NCI-H226 (cell line): ENCODE measurements at regions not wholly inside any gene's neighbourhood (a gene's known extent, or its start where the extent isn't known, plus 50 kb on each side); places are given as distances from the start of the nearest gene placed in this dataset.
"Not testable (repeated sequence)": the region's sequence is repeated elsewhere in the genome, so short reads cannot be mapped to it uniquely, and the experiment has no call there.

Experiments
- DNase-seq: peaks from one replicate; pipeline ENCODE4 v3.0.0-alpha.2; 2015

GRCh38 chr13:94813920-94814475 is 101.7 kb upstream of the SOX21 start:
- DNase-seq = no peak

- no peak for DNase-seq
Observed at GRCh38 chr13:94811753-94812152, 99.4 kb upstream of the SOX21 start.

GRCh38 chr13:94800423-94800822 is 88.1 kb upstream of the SOX21 start:
- DNase-seq = no peak

- DNase-seq = no peak
Observed at GRCh38 chr13:94799299-94799698, 87.0 kb upstream of the SOX21 start.

GRCh38 chr13:94798738-94799137 is 86.4 kb upstream of the SOX21 start:
- DNase-seq = no peak

- DNase-seq = no peak
Observed at GRCh38 chr13:94795292-94795691, 82.9 kb upstream of the SOX21 start.

- not testable (repeated sequence) for DNase-seq
Observed at GRCh38 chr13:94786246-94786645, 73.9 kb upstream of the SOX21 start.

- DNase-seq = peak; percentile 93
Observed at GRCh38 chr13:94784066-94784465, 71.7 kb upstream of the SOX21 start.

- DNase-seq = no peak
Observed at GRCh38 chr13:94783489-94783888, 71.1 kb upstream of the SOX21 start.

GRCh38 chr13:94780421-94780820 is 68.1 kb upstream of the SOX21 start:
- no peak for DNase-seq

GRCh38 chr13:94778986-94779385 is 66.6 kb upstream of the SOX21 start:
- DNase-seq = no peak

GRCh38 chr13:94778585-94778984 is 66.2 kb upstream of the SOX21 start:
- no peak for DNase-seq

- no peak for DNase-seq
Observed at GRCh38 chr13:94776956-94777355, 64.6 kb upstream of the SOX21 start.

- DNase-seq = no peak
Observed at GRCh38 chr13:94776300-94776699, 64.0 kb upstream of the SOX21 start.

- DNase-seq = no peak
Observed at GRCh38 chr13:94765814-94766213, 53.5 kb upstream of the SOX21 start.

- DNase-seq = peak; percentile 56
Observed at GRCh38 chr13:94764576-94765321, 52.4 kb upstream of the SOX21 start.
